ENCODE measurements at regions not wholly inside any gene's neighbourhood (a gene's known extent, or its start where the extent isn't known, plus 50 kb on each side); places are given as distances from the start of the nearest gene placed in this dataset.

DNA sequence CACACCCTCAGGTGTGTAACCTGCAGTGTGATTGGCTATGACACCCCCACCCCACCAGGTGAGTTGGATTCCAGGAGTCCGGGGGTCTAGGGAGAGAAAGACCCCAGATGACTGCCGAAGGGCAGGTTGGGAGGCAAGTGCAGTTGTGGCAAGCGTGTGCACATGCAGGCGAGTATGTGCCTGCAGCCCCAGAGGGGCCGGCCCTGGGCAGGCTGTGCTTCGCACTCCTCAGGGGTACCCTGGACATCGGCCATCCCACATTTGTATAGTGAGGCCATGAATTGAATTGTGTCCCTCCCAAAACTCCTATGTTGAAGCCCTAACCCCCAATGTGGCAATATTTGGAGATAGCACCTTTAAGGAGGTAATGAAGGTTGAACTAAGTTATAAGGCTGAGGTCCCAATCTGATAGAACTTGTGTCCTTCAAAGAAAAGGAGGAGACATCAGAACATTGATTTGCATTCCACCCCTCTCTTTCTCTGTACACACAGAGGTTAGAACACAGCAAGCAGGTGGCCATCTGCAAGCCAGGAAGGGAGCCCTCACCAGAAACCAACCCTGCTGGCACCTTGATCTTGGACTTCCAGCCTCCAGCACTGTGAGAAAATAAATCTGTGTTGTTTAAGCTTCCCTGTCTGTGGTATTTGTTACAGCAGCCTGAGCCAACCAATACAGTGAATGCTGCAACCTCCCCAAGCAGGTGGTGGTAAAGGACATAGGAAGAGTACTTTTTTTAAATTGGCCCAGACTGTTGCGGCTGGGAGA, 241.8 kb downstream of the TFCP2L1 start:
- TF ChIP-seq, protein P1, sequence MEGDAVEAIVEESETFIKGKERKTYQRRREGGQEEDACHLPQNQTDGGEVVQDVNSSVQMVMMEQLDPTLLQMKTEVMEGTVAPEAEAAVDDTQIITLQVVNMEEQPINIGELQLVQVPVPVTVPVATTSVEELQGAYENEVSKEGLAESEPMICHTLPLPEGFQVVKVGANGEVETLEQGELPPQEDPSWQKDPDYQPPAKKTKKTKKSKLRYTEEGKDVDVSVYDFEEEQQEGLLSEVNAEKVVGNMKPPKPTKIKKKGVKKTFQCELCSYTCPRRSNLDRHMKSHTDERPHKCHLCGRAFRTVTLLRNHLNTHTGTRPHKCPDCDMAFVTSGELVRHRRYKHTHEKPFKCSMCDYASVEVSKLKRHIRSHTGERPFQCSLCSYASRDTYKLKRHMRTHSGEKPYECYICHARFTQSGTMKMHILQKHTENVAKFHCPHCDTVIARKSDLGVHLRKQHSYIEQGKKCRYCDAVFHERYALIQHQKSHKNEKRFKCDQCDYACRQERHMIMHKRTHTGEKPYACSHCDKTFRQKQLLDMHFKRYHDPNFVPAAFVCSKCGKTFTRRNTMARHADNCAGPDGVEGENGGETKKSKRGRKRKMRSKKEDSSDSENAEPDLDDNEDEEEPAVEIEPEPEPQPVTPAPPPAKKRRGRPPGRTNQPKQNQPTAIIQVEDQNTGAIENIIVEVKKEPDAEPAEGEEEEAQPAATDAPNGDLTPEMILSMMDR (IDR thresholded peaks at IDR 0.05; ENCODE audit: unreplicated experiment) = no peak
- peaks cover 4% of the 10 kb centered on the region for H3K4me1 Mint-ChIP-seq (ENCODE audit: low read depth)
- H3K27ac Mint-ChIP-seq = no peak overlapping the region
- H3K27me3 Mint-ChIP-seq = peaks cover 90% of the 10 kb centered on the region
- H3K9me3 Mint-ChIP-seq (ENCODE audit: low read depth) = no peaks in the 10 kb centered on the region
- DNase-seq (ENCODE audit: low spot score, unreplicated experiment) = no peak
- H3K36me3 Mint-ChIP-seq (ENCODE audit: insufficient read depth) = no peaks in the 10 kb centered on the region
- no peak overlapping the region for H3K4me3 Mint-ChIP-seq (ENCODE audit: low read depth)

DNA sequence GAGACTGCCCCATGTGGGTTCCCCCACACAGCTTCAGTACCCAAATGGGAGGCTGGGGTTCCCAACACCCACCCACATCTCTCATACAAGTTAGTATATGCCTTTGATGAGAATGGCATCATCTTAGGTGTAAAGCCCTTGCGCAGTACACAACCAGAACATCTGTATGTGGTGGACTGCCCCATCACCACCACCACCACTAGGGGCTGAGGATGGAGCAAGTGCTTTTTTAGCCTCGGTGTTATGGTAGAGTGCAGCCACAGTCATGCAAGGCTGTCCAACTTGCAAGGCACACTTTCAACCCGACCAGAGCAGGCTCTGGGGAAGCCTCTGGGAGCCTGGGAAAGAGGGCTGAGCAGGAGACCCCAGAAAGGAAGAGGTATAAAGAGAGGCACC, 241.2 kb downstream of the TFCP2L1 start:
- Mint-ChIP-seq H3K4me1 (ENCODE audit: low read depth) (peaks cover 4% of the 10 kb centered on the region), H3K27me3 (peaks cover 90% of the 10 kb centered on the region), H3K4me3 (ENCODE audit: low read depth) (no peak overlapping the region), H3K36me3 (ENCODE audit: insufficient read depth) (no peaks in the 10 kb centered on the region), H3K9me3 (ENCODE audit: low read depth) (no peaks in the 10 kb centered on the region), H3K27ac (no peak overlapping the region)
- no peak for DNase-seq (ENCODE audit: low spot score, unreplicated experiment)
- TF ChIP-seq, protein P1 (IDR thresholded peaks at IDR 0.05; ENCODE audit: unreplicated experiment) = no peak

DNA sequence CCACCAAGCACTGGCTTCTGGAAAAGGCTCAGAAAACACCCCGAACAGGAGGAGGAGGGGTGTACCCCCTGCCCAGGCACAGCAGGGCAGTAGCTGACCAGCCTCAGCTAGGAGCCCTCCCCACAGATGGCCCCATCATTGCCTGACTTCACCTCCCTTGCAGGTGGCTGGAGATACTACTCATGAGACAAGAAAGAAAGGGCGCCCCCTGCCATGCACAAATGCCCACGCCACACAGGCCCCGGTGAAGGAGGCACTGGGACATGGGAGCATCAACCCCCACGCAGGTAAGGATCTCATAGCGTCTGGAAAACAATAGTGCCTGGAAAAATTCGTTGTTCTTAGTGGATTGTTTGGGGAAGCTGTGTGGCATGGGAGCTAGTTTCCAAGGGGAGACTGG, 240.6 kb downstream of the TFCP2L1 start:
- Mint-ChIP-seq H3K4me1 (ENCODE audit: low read depth) (no peaks in the 10 kb centered on the region), H3K36me3 (ENCODE audit: insufficient read depth) (no peaks in the 10 kb centered on the region), H3K27ac (no peak overlapping the region), H3K4me3 (ENCODE audit: low read depth) (no peak overlapping the region), H3K27me3 (peaks cover 90% of the 10 kb centered on the region), H3K9me3 (ENCODE audit: low read depth) (no peaks in the 10 kb centered on the region)
- TF ChIP-seq, protein P1 (IDR thresholded peaks at IDR 0.05; ENCODE audit: unreplicated experiment) = peak; percentile 27
- no peak for DNase-seq (ENCODE audit: low spot score, unreplicated experiment)

DNA sequence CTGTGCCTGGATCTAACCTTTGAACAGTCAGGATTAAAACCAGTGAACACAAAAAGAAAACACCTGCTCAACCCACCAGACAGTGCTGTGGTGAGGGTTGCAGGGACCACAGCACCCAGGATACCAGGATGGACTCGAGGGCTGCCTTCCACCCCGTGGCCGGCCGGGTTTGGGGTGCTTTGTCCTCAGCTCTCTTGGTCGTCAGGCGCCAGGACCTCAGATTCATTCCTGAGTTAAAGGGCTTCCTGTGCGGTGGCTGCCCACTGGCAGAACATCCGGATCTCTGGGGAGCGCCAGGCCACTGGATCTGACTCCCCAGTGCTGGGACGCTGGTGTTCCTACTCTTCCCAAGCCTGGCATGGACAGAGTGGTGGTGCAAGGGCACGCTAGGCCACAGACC, 239.8 kb downstream of the TFCP2L1 start:
- DNase-seq (ENCODE audit: low spot score, unreplicated experiment) = no peak
- TF ChIP-seq, protein P1 (IDR thresholded peaks at IDR 0.05; ENCODE audit: unreplicated experiment) = no peak
- H3K9me3 Mint-ChIP-seq (ENCODE audit: low read depth) = no peaks in the 10 kb centered on the region
- no peaks in the 10 kb centered on the region for H3K36me3 Mint-ChIP-seq (ENCODE audit: insufficient read depth)
- no peaks in the 10 kb centered on the region for H3K4me1 Mint-ChIP-seq (ENCODE audit: low read depth)
- H3K27me3 Mint-ChIP-seq = peaks cover 92% of the 10 kb centered on the region
- H3K27ac Mint-ChIP-seq = no peak overlapping the region
- H3K4me3 Mint-ChIP-seq (ENCODE audit: low read depth) = no peak overlapping the region

DNA sequence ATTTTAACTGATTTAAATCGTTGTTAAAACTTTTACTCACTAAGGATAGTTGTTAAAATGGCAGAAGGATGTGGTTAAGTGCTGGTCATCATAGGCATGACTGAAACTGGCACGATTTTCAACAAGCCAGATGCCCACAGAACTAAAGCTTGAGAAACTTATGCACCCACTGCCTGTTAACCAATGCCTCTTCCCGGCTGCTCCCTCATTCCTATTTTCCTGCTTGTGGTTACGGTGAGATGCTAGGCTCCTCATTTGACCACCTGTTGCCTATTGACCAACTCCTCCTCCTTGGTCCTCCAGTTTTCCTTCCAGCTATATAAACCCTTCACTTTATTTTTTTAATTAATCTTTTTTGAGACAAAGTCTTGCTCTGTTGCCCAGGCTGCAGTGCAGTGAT, 238.7 kb downstream of the TFCP2L1 start:
- TF ChIP-seq, protein P1 (IDR thresholded peaks at IDR 0.05; ENCODE audit: unreplicated experiment) = no peak
- Mint-ChIP-seq H3K9me3 (ENCODE audit: low read depth) (no peaks in the 10 kb centered on the region), H3K27ac (no peak overlapping the region), H3K4me1 (ENCODE audit: low read depth) (no peaks in the 10 kb centered on the region), H3K36me3 (ENCODE audit: insufficient read depth) (no peaks in the 10 kb centered on the region), H3K27me3 (peaks cover 95% of the 10 kb centered on the region), H3K4me3 (ENCODE audit: low read depth) (no peak overlapping the region)
- no peak for DNase-seq (ENCODE audit: low spot score, unreplicated experiment)
